ENCODE measurements at regions not wholly inside any gene's neighbourhood (a gene's known extent, or its start where the extent isn't known, plus 50 kb on each side); places are given as distances from the start of the nearest gene placed in this dataset.
A peak's percentile ranks its signal among the peaks of the same experiment; 100 is the strongest.

GRCh38 chr18:46320928-46321711 lies 216.9 kb downstream of the HAUS1 start:
- H3K36me3 ChIP-seq (ENCODE audit: control insufficient read depth, insufficient read depth, low read length) = no peaks in the 10 kb centered on the region
- no peak overlapping the region for H3K4me3 ChIP-seq (ENCODE audit: low read depth, low read length)
- TF ChIP-seq CTCF (IDR thresholded peaks at IDR 0.05; ENCODE audit: insufficient read depth, low read length, poor library complexity, severe bottlenecking) = no peak
- peak; percentile 80 for DNase-seq (ENCODE audit: low read depth)
- no peaks in the 10 kb centered on the region for H3K27me3 ChIP-seq (ENCODE audit: control insufficient read depth, insufficient read depth, low read length)

GRCh38 chr18:46321955-46322354 lies 217.8 kb downstream of the HAUS1 start:
- no peak for TF ChIP-seq CTCF (IDR thresholded peaks at IDR 0.05; ENCODE audit: insufficient read depth, low read length, poor library complexity, severe bottlenecking)
- H3K4me3 ChIP-seq (ENCODE audit: low read depth, low read length) = no peak overlapping the region
- no peak for DNase-seq (ENCODE audit: low read depth)
- H3K27me3 ChIP-seq (ENCODE audit: control insufficient read depth, insufficient read depth, low read length) = no peaks in the 10 kb centered on the region
- H3K36me3 ChIP-seq (ENCODE audit: control insufficient read depth, insufficient read depth, low read length) = no peaks in the 10 kb centered on the region

- no peak for TF ChIP-seq CTCF (IDR thresholded peaks at IDR 0.05; ENCODE audit: insufficient read depth, low read length, poor library complexity, severe bottlenecking)
- Histone ChIP-seq H3K36me3 (ENCODE audit: control insufficient read depth, insufficient read depth, low read length) (no peaks in the 10 kb centered on the region), H3K4me3 (ENCODE audit: low read depth, low read length) (no peak overlapping the region), H3K27me3 (ENCODE audit: control insufficient read depth, insufficient read depth, low read length) (no peaks in the 10 kb centered on the region)
- DNase-seq (ENCODE audit: low read depth) = no peak
These were observed 218.3 kb downstream of the HAUS1 start for GRCh38 chr18:46322411-46322891.

- no peak for DNase-seq (ENCODE audit: low read depth)
- no peak overlapping the region for H3K4me3 ChIP-seq (ENCODE audit: low read depth, low read length)
- no peaks in the 10 kb centered on the region for H3K36me3 ChIP-seq (ENCODE audit: control insufficient read depth, insufficient read depth, low read length)
- H3K27me3 ChIP-seq (ENCODE audit: control insufficient read depth, insufficient read depth, low read length) = no peaks in the 10 kb centered on the region
- no peak for TF ChIP-seq CTCF (IDR thresholded peaks at IDR 0.05; ENCODE audit: insufficient read depth, low read length, poor library complexity, severe bottlenecking)
These were observed 218.8 kb downstream of the HAUS1 start for GRCh38 chr18:46322941-46323340.

- no peak overlapping the region for H3K4me3 ChIP-seq (ENCODE audit: low read depth, low read length)
- no peak for TF ChIP-seq CTCF (IDR thresholded peaks at IDR 0.05; ENCODE audit: insufficient read depth, low read length, poor library complexity, severe bottlenecking)
- H3K27me3 ChIP-seq (ENCODE audit: control insufficient read depth, insufficient read depth, low read length) = no peaks in the 10 kb centered on the region
- DNase-seq (ENCODE audit: low read depth) = no peak
- H3K36me3 ChIP-seq (ENCODE audit: control insufficient read depth, insufficient read depth, low read length) = no peaks in the 10 kb centered on the region
These were observed 220.1 kb downstream of the HAUS1 start for GRCh38 chr18:46324087-46324955.
